Osteoblast (primary cell): ENCODE measurements at regions not wholly inside any gene's neighbourhood (a gene's known extent, or its start where the extent isn't known, plus 50 kb on each side); places are given as distances from the start of the nearest gene placed in this dataset.
"Not testable (repeated sequence)": the region's sequence is repeated elsewhere in the genome, so short reads cannot be mapped to it uniquely, and the experiment has no call there.

ENCODE experiments used
- DNase-seq: peaks from one replicate; pipeline ENCODE4 v3.0.0; 2011; ENCODE audit warnings: low spot score, mixed read lengths; ENCODE audit not compliant: insufficient read length; ENCODE audit errors: missing footprints
- H2AFZ ChIP-seq: 2 replicates; pipeline ENCODE4 v1.6.0; 2011; ENCODE audit warnings: mild to moderate bottlenecking, low read length
- H3K27ac ChIP-seq: 2 replicates; pipeline ENCODE4 v1.5.1; 2011; ENCODE audit warnings: mild to moderate bottlenecking, low read depth, low read length, moderate library complexity
- H3K27me3 ChIP-seq: 2 replicates; pipeline ENCODE4 v1.6.0; 2012; ENCODE audit warnings: mild to moderate bottlenecking, control low read depth, inconsistent platforms, low read length, moderate library complexity; ENCODE audit not compliant: insufficient read depth
- H3K36me3 ChIP-seq: 2 replicates; pipeline ENCODE4 v1.5.1; 2011; ENCODE audit warnings: mild to moderate bottlenecking, low read length, control low read depth, moderate library complexity; ENCODE audit not compliant: insufficient read depth
- H3K4me1 ChIP-seq: 2 replicates; pipeline ENCODE4 v1.5.1; 2011; ENCODE audit warnings: mild to moderate bottlenecking, low read length, control low read depth, moderate library complexity; ENCODE audit not compliant: insufficient read depth
- H3K4me2 ChIP-seq: 2 replicates; pipeline ENCODE4 v1.6.0; 2011; ENCODE audit warnings: mild to moderate bottlenecking, low read length; ENCODE audit not compliant: insufficient read depth
- H3K4me3 ChIP-seq: fragments of 200-600 bp; sonication (generic); 3 replicates; pipeline ENCODE4 v1.5.1; 2012; ENCODE audit warnings: mild to moderate bottlenecking, low read length, inconsistent platforms; ENCODE audit not compliant: insufficient read depth
- H3K79me2 ChIP-seq: 2 replicates; pipeline ENCODE4 v1.6.0; 2012; ENCODE audit warnings: mild to moderate bottlenecking, low read length, control low read depth, inconsistent platforms; ENCODE audit not compliant: insufficient read depth
- H3K9me3 ChIP-seq: 2 replicates; pipeline ENCODE4 v1.5.1; 2011; ENCODE audit warnings: low read depth, low read length, control low read depth
- H4K20me1 ChIP-seq: 2 replicates; pipeline ENCODE4 v1.6.0; 2012; ENCODE audit warnings: mild to moderate bottlenecking, low read length, control low read depth; ENCODE audit not compliant: insufficient read depth
- TF ChIP-seq, protein P1 (sequence below): IDR thresholded peaks from 2 replicates; pipeline ENCODE4 v1.5.1; 2011; ENCODE audit warnings: mild to moderate bottlenecking, low read depth, low read length, moderate library complexity; ENCODE audit errors: extremely low read depth

DNA sequence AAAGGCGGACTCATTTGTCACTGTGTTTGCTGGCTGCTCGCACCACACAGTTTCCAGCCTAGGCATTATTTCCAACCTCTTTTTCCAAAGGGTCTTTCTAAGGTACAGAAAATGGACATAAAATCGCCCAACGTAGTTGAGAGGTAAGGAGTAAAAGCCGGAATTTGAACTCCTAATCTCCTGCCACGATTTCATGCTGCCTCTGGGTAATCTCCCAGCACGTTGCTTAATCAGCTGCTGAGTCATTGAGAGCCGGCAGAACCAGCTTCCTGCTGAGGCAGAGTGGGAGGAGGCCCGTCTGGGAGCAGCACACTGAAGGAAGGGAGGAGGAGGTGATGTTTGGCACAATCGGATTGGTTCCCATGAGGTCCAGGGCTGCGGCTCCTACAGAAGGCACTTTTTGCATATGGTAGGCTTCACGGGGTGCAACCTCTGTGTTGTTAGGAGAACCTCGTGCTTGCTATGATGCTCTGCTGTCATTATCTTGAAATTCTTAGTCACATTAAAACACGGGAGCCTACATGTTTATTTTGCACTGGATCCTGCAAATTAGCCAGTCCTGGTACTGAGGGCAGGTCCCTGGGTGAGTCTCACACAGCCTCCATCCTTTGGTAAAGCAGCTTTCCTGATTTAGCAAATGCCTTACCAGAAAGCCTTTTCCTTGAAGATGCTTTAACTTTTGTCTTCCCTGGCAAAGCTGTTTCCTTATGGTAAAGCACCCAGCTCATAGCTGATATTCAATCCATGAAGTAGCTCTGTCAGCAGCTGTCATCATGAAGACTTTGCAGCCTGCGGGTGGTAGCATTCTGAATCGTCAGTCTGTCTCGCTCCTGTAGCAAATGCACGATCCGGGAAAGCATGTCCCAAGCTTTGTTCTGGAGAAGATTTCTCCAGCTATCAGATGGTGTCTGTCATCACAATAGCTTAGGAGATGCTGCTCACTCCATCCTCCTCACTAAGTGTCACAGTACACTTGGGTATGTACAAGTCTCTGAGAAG, 191.6 kb upstream of the MSX2 start:
- no peaks in the 10 kb centered on the region for H3K79me2 ChIP-seq
- H4K20me1 ChIP-seq = no peaks in the 10 kb centered on the region
- H3K27me3 ChIP-seq = no peaks in the 10 kb centered on the region
- H3K4me1 ChIP-seq = peaks cover 25% of the 10 kb centered on the region
- H3K4me3 ChIP-seq = peak overlapping the region; percentile 13
- peak overlapping the region; percentile 61 for H3K4me2 ChIP-seq
- TF ChIP-seq, protein P1, sequence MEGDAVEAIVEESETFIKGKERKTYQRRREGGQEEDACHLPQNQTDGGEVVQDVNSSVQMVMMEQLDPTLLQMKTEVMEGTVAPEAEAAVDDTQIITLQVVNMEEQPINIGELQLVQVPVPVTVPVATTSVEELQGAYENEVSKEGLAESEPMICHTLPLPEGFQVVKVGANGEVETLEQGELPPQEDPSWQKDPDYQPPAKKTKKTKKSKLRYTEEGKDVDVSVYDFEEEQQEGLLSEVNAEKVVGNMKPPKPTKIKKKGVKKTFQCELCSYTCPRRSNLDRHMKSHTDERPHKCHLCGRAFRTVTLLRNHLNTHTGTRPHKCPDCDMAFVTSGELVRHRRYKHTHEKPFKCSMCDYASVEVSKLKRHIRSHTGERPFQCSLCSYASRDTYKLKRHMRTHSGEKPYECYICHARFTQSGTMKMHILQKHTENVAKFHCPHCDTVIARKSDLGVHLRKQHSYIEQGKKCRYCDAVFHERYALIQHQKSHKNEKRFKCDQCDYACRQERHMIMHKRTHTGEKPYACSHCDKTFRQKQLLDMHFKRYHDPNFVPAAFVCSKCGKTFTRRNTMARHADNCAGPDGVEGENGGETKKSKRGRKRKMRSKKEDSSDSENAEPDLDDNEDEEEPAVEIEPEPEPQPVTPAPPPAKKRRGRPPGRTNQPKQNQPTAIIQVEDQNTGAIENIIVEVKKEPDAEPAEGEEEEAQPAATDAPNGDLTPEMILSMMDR = no peak
- DNase-seq = peak; percentile 80
- H3K36me3 ChIP-seq = no peaks in the 10 kb centered on the region
- peak overlapping the region; percentile 58 for H3K27ac ChIP-seq
- H3K9me3 ChIP-seq = no peaks in the 10 kb centered on the region
- H2AFZ ChIP-seq = peak overlapping the region; percentile 23

- H3K9me3 ChIP-seq = no peaks in the 10 kb centered on the region
Observed at GRCh38 chr5:174533751-174534241, 190.6 kb upstream of the MSX2 start.

DNA sequence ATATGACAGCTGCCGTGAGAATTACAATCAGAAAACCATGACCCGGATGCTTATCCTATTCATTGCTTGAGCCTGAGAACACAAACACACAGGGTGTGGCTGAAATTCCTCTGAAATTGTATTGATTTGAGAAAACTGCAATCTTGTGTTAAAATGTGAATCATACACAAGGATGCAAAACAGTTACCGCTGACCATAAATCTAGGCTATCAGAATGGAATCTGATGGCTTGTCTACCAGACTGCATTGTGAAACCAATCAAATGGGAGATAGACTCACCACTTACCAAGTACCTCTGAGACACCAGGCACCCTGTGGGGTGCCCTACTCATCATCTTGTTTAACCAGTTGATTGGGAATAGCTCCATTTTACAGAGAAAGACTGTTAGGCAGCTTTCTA, 188.7 kb upstream of the MSX2 start:
- no peak overlapping the region for H3K4me2 ChIP-seq
- H2AFZ ChIP-seq = no peak overlapping the region
- no peak for DNase-seq
- no peaks in the 10 kb centered on the region for H3K36me3 ChIP-seq
- no peaks in the 10 kb centered on the region for H3K79me2 ChIP-seq
- H4K20me1 ChIP-seq = no peaks in the 10 kb centered on the region
- no peak overlapping the region for H3K4me3 ChIP-seq
- TF ChIP-seq, protein P1 = no peak
- no peaks in the 10 kb centered on the region for H3K27me3 ChIP-seq
- peaks cover 25% of the 10 kb centered on the region for H3K4me1 ChIP-seq
- no peak overlapping the region for H3K27ac ChIP-seq
- H3K9me3 ChIP-seq = no peaks in the 10 kb centered on the region

More at GRCh38 chr5:174533751-174534241, 190.6 kb upstream of the MSX2 start:
- Histone ChIP-seq H3K4me2 (peak overlapping the region; percentile 61), H3K4me1 (peaks cover 25% of the 10 kb centered on the region), H3K79me2 (no peaks in the 10 kb centered on the region), H3K4me3 (peak overlapping the region; percentile 13), H3K27me3 (no peaks in the 10 kb centered on the region), H3K27ac (peak overlapping the region; percentile 58), H4K20me1 (no peaks in the 10 kb centered on the region), H2AFZ (no peak overlapping the region), H3K36me3 (no peaks in the 10 kb centered on the region)
- TF ChIP-seq, protein P1 = no peak
- DNase-seq = peak; percentile 58

DNA sequence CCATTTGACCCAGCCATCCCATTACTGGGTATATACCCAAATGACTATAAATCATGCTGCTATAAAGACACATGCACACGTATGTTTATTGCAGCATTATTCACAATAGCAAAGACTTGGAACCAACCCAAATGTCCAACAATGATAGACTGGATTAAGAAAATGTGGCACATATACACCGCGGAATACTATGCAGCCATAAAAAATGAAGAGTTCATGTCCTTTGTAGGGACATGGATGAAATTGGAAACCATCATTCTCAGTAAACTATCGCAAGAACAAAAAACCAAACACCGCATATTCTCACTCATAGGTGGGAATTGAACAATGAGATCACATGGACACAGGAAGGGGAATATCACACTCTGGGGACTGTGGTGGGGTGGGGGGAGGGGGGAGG, 184.6 kb upstream of the MSX2 start:
- not testable (repeated sequence) for H2AFZ ChIP-seq, H3K79me2 ChIP-seq, H3K27ac ChIP-seq, DNase-seq, H4K20me1 ChIP-seq, H3K36me3 ChIP-seq, H3K4me2 ChIP-seq, H3K4me1 ChIP-seq, H3K27me3 ChIP-seq, H3K9me3 ChIP-seq, H3K4me3 ChIP-seq
